ENCODE measurements at regions not wholly inside any gene's neighbourhood (a gene's known extent, or its start where the extent isn't known, plus 50 kb on each side); places are given as distances from the start of the nearest gene placed in this dataset.

DNA sequence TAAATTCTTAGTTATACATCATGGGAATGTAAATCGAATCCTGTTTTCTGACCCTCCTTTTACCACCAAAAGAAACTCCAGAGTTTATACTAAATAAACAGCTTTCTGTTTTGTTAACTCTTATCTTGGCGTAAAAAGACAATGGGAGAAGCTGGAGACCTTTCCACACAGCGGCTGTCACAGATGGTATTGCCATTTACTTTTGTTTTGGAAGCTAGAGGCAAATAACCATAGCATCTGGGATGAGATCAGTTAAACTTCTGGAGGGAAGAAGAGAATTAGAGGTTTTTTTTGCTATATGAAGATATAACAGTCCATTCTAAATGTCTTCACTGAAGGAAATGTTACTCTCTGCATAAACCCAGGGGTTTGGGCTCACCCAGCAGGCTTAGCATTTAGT lies 258.9 kb downstream of the REEP3 start:
- TF ChIP-seq EZH2phosphoT487 (conservative IDR thresholded peaks at IDR 0.05; ENCODE audit: low read length) = no peak
- TF ChIP-seq, protein P1, sequence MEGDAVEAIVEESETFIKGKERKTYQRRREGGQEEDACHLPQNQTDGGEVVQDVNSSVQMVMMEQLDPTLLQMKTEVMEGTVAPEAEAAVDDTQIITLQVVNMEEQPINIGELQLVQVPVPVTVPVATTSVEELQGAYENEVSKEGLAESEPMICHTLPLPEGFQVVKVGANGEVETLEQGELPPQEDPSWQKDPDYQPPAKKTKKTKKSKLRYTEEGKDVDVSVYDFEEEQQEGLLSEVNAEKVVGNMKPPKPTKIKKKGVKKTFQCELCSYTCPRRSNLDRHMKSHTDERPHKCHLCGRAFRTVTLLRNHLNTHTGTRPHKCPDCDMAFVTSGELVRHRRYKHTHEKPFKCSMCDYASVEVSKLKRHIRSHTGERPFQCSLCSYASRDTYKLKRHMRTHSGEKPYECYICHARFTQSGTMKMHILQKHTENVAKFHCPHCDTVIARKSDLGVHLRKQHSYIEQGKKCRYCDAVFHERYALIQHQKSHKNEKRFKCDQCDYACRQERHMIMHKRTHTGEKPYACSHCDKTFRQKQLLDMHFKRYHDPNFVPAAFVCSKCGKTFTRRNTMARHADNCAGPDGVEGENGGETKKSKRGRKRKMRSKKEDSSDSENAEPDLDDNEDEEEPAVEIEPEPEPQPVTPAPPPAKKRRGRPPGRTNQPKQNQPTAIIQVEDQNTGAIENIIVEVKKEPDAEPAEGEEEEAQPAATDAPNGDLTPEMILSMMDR (IDR thresholded peaks at IDR 0.05; ENCODE audit: insufficient read depth, low read length, poor library complexity, severe bottlenecking) = no peak
